ENCODE measurements at regions not wholly inside any gene's neighbourhood (a gene's known extent, or its start where the extent isn't known, plus 50 kb on each side); places are given as distances from the start of the nearest gene placed in this dataset.

DNA sequence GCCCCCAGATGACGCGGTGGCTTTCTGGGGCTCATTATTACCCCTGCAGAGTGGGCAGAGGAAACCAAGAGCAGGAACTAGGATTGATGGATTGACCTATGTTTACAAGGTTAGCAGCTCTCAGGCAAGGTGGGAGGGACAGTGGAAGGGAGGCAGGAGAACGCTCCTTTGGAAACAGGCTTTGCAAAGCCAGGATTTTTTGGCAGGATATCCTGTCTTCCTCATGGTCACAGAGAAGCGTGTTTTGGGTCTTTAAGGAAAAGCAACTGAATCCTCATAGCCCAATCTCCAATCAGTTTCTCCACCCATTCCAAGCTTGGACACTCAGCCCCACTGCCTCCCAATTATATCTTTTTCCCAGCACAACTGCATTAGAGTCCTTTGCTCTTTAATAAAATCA, 105.6 kb upstream of the SOD1 start:
- Histone ChIP-seq H3K14ac (ENCODE audit: insufficient read length) (no peak overlapping the region), H3K36me3 (ENCODE audit: control insufficient read depth in 2 of 4, insufficient read depth in 4 of 4, low read length in 3 of 4) (no peaks in the 10 kb centered on the region), H3K23ac (ENCODE audit: insufficient read length) (no peak overlapping the region), H2BK15ac (ENCODE audit: low read length) (peak overlapping the region; percentile 88; the same call in 1 of the 2 replicates), H2AK5ac (ENCODE audit: low read depth, low read length) (peak overlapping the region; percentile 32; the same call in 1 of the 2 replicates), H4K8ac (ENCODE audit: extremely low read depth, insufficient read depth, low read length) (no peak overlapping the region), H3K9ac (replicated peaks in 1 of 4; ENCODE audit: extremely low read depth in 1 of 4, low read depth in 3 of 4, low read length in 3 of 4) (no peak overlapping the region), H3K27ac (ENCODE audit: low read depth, low read length) (no peak overlapping the region), H2BK20ac (ENCODE audit: low read length) (peak overlapping the region; percentile 63), H3K4ac (replicated peaks; ENCODE audit: insufficient read length, low read depth, low read length) (peak overlapping the region; percentile 28), H3K4me2 (ENCODE audit: insufficient read depth in 1 of 2, low read depth in 2 of 2, low read length in 2 of 2) (peak overlapping the region in 1 of 2 experiments; percentile 90; a peak in 2 of 4 replicates), H3K23me2 (ENCODE audit: low read depth, low read length) (peaks cover 13% of the 10 kb centered on the region; the same call in 1 of the 2 replicates), H2BK12ac (ENCODE audit: low read depth, low read length) (peak overlapping the region; percentile 71), H3K4me3 (ENCODE audit: extremely low read depth in 1 of 4, insufficient read depth in 2 of 4, low read depth in 3 of 4, low read length in 4 of 4) (peak overlapping the region in 1 of 4 experiments; percentile 51; a peak in 1 of 8 replicates), H4K91ac (replicated peaks; ENCODE audit: insufficient read length, low read length) (peak overlapping the region; percentile 53), H4K5ac (ENCODE audit: insufficient read length, low read depth, low read length) (no peak overlapping the region), H3K9me3 (ENCODE audit: insufficient read depth in 2 of 2, low read depth in 1 of 2, low read length in 1 of 2) (no peaks in the 10 kb centered on the region), H2BK5ac (ENCODE audit: low read depth, low read length) (peak overlapping the region; percentile 41), H2AFZ (ENCODE audit: low read length) (no peak overlapping the region), H3K56ac (replicated peaks; ENCODE audit: insufficient read length, low read depth, low read length) (no peak overlapping the region), H2BK120ac (replicated peaks; ENCODE audit: low read depth, low read length) (no peak overlapping the region), H3K4me1 (replicated peaks in 1 of 4; ENCODE audit: control insufficient read depth in 3 of 4, insufficient read depth in 4 of 4, low read length in 3 of 4) (peaks cover 19 to 28% (median 25%) of the 10 kb centered on the region in 4 experiments), H3K79me1 (ENCODE audit: low read depth, low read length) (peaks cover 12% of the 10 kb centered on the region), H4K20me1 (replicated peaks in 1 of 2; ENCODE audit: control insufficient read depth in 1 of 2, insufficient read depth in 2 of 2, low read length in 2 of 2) (peaks cover 3% of the 10 kb centered on the region in 2 experiments), H3K79me2 (ENCODE audit: control insufficient read depth in 1 of 2, insufficient read depth in 2 of 2, low read length in 2 of 2) (peaks cover 3 to 56% of the 10 kb centered on the region in 2 experiments), H3K18ac (ENCODE audit: extremely low read depth, low read length) (peak overlapping the region; percentile 75), H3K27me3 (replicated peaks in 1 of 4; ENCODE audit: control insufficient read depth in 3 of 4, extremely low read depth in 1 of 4, insufficient read depth in 3 of 4, low read length in 3 of 4) (peaks cover 0 to 15% (median 7%) of the 10 kb centered on the region in 4 experiments; a peak in 5 of 7 replicates)
- DNase-seq (ENCODE audit: low read depth in 1 of 2, low spot score in 2 of 2) (no peak), FAIRE-seq (no peak)
- POLR2A ChIA-PET (ENCODE audit: partially characterized antibody) = interaction anchor here (0.5 to 1.2 kb wide), 4 partner anchors 9 to 33 kb away, joined by 3 to 5 read pairs (median 4); no protein-coding TSS in a partner anchor
- 74% methylated on average over 4 of the region's 4 CpGs; no CpG with 5 or more reads in 1 of the 2 experiments for WGBS, 2 experiments (ENCODE audit: extremely low coverage in 1 of 2, insufficient coverage in 1 of 2, insufficient read length in 1 of 2, insufficient replicate concordance in 2 of 2, low coverage in 1 of 2, low lambda C conversion rate in 2 of 2, missing lambda C conversion rate in 1 of 2)
- CTCF ChIA-PET (ENCODE audit: partially characterized antibody) = interaction anchor here (0.7 to 2.1 kb wide), 10 partner anchors 9 to 1145 kb away, joined by 3 to 13 read pairs (median 3); no protein-coding TSS in a partner anchor
- no peak for TF ChIP-seq SIX5 (IDR thresholded peaks at IDR 0.05; ENCODE audit: low read depth, low read length)
- no peak for TF ChIP-seq HDAC6 (IDR thresholded peaks at IDR 0.05; ENCODE audit: low read depth, low read length)
